Keratinocyte (primary cell): ENCODE measurements at regions not wholly inside any gene's neighbourhood (a gene's known extent, or its start where the extent isn't known, plus 50 kb on each side); places are given as distances from the start of the nearest gene placed in this dataset.

Experiments
- DNase-seq: peaks from one replicate; pipeline ENCODE4 v3.0.0-alpha.2; 2011; ENCODE audit warnings: low read depth, missing footprints, low spot score
- FAIRE-seq: peaks from 2 replicates; lab custom pipeline; 2011; peaks lifted over from hg19 to GRCh38; lab: Jason Lieb, UNC
- H2AFZ ChIP-seq: 2 replicates; pipeline ENCODE4 v1.6.0; 2012; ENCODE audit warnings: low read length, control low read depth, inconsistent platforms; ENCODE audit not compliant: control insufficient read depth
- H3K27ac ChIP-seq: 2 replicates; pipeline ENCODE4 v1.5.1; 2011; ENCODE audit warnings: low read length; ENCODE audit not compliant: control insufficient read depth, insufficient read depth
- H3K27me3 ChIP-seq: 3 replicates; pipeline ENCODE4 v1.6.0; 2011; ENCODE audit warnings: low read length; ENCODE audit not compliant: control insufficient read depth, insufficient read depth; ENCODE audit errors: extremely low read depth
- H3K36me3 ChIP-seq, 2 experiments: 2 replicates in 1 of 2; 3 replicates in 1 of 2; pipeline ENCODE4 v1.5.1; 2011; ENCODE audit warnings: low read length in 2 of 2, mild to moderate bottlenecking in 1 of 2; ENCODE audit not compliant: control insufficient read depth in 2 of 2, insufficient read depth in 2 of 2; ENCODE audit errors: extremely low read depth in 1 of 2
- H3K4me1 ChIP-seq: 3 replicates; pipeline ENCODE4 v1.5.1; 2011; ENCODE audit warnings: low read length; ENCODE audit not compliant: control insufficient read depth, insufficient read depth; ENCODE audit errors: extremely low read depth
- H3K4me2 ChIP-seq: 3 replicates; pipeline ENCODE4 v1.6.0; 2011; ENCODE audit warnings: low read depth, low read length; ENCODE audit not compliant: control insufficient read depth, insufficient read depth; ENCODE audit errors: extremely low read depth
- H3K4me3 ChIP-seq, 3 experiments: fragments of 200-600 bp in 1 of 3; sonication (generic) in 1 of 3; 2 replicates in 2 of 3; 3 replicates in 1 of 3; pipeline ENCODE4 v1.5.1; 2011 to 2016; ENCODE audit warnings: low read length in 3 of 3, mild to moderate bottlenecking in 3 of 3, control low read depth in 2 of 3, inconsistent platforms in 1 of 3, low read depth in 1 of 3, mixed read lengths in 1 of 3, mixed run types in 1 of 3, moderate library complexity in 1 of 3; ENCODE audit not compliant: control insufficient read depth in 2 of 3, insufficient read depth in 2 of 3; ENCODE audit errors: extremely low read depth in 1 of 3
- H3K79me2 ChIP-seq: 2 replicates; pipeline ENCODE4 v1.6.0; 2012; ENCODE audit warnings: low read length; ENCODE audit not compliant: control insufficient read depth, insufficient read depth
- H3K9ac ChIP-seq: 3 replicates; pipeline ENCODE4 v1.6.0; 2011; ENCODE audit warnings: low read length; ENCODE audit not compliant: control insufficient read depth, insufficient read depth; ENCODE audit errors: extremely low read depth
- H3K9me1 ChIP-seq: 3 replicates; pipeline ENCODE4 v1.6.0; 2011; ENCODE audit warnings: low read length; ENCODE audit not compliant: control insufficient read depth, insufficient read depth; ENCODE audit errors: extremely low read depth
- H3K9me3 ChIP-seq: 2 replicates; pipeline ENCODE4 v1.5.1; 2012; ENCODE audit warnings: low read depth, low read length; ENCODE audit not compliant: control insufficient read depth
- H4K20me1 ChIP-seq: 3 replicates; pipeline ENCODE4 v1.6.0; 2011; ENCODE audit warnings: low read length; ENCODE audit not compliant: control insufficient read depth, insufficient read depth; ENCODE audit errors: extremely low read depth
- CTCF ChIP-seq, 3 experiments: IDR thresholded peaks in 1 of 3; conservative IDR thresholded peaks in 1 of 3; optimal IDR thresholded peaks in 1 of 3; 2 replicates in 2 of 3; 3 replicates in 1 of 3; pipeline versions ENCODE3 to v1.5.1; 2011; ENCODE audit warnings: low read length in 3 of 3, mild to moderate bottlenecking in 3 of 3, moderate library complexity in 2 of 3, control low read depth in 1 of 3, inconsistent platforms in 1 of 3; ENCODE audit not compliant: insufficient read depth in 2 of 3; ENCODE audit errors: extremely low read depth in 1 of 3
- EZH2 ChIP-seq: IDR thresholded peaks from one replicate; pipeline ENCODE4 v1.6.1; 2012; ENCODE audit warnings: inconsistent platforms, mild to moderate bottlenecking, low read length, moderate library complexity
- dilution Hi-C: fragments of 300-500 bp; cut with MboI; formaldehyde crosslinking; loops from one replicate; pipeline ENCODE4 v1.7.0; 2020; ENCODE audit warnings: low sequenced_read_pairs; ENCODE audit not compliant: extremely low pct_ligation_motif_present

DNA sequence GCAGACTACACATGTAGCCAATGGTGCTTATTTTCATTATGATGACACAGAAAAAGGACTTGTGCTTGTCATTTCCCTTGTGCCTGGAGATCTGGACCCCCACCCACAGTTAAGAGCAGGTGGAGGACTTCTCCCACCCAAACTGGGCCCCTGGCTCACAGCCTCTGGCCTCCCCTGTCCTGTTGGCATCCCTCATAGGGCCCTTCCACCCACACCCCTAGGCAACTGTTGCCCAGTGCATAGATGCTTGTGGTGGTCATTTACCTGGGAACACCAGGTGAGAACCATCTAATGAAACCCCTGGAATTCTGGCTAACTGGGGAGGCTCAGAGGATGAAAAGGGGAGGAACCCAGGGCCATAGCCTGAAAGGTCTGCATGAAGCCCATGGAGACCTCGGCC, 355.9 kb downstream of the BUD13 start:
- no peak overlapping the region for H3K4me3 ChIP-seq
- H3K9ac ChIP-seq, result no peak overlapping the region
- DNase-seq (no peak), FAIRE-seq (no peak)
- no peak overlapping the region for H3K4me2 ChIP-seq
- H3K36me3 ChIP-seq, result no peaks in the 10 kb centered on the region
- dilution Hi-C loops, result no loop called here
- peaks cover 6% of the 10 kb centered on the region for H3K9me3 ChIP-seq
- H3K79me2 ChIP-seq, result no peaks in the 10 kb centered on the region
- H2AFZ ChIP-seq, result no peak overlapping the region
- H3K4me1 ChIP-seq, result peaks cover 5% of the 10 kb centered on the region
- H3K27ac ChIP-seq, result no peak overlapping the region
- no peak for TF ChIP-seq CTCF (optimal IDR thresholded peaks at IDR 0.05 in 1 of 3, IDR thresholded peaks at IDR 0.05 in 1 of 3, conservative IDR thresholded peaks at IDR 0.05 in 1 of 3; ENCODE audit: extremely low read depth in 1 of 3, insufficient read depth in 2 of 3, low read length in 3 of 3)
- no peak for TF ChIP-seq EZH2
- H4K20me1 ChIP-seq, result no peaks in the 10 kb centered on the region
- H3K9me1 ChIP-seq, result no peaks in the 10 kb centered on the region
- no peaks in the 10 kb centered on the region for H3K27me3 ChIP-seq

DNA sequence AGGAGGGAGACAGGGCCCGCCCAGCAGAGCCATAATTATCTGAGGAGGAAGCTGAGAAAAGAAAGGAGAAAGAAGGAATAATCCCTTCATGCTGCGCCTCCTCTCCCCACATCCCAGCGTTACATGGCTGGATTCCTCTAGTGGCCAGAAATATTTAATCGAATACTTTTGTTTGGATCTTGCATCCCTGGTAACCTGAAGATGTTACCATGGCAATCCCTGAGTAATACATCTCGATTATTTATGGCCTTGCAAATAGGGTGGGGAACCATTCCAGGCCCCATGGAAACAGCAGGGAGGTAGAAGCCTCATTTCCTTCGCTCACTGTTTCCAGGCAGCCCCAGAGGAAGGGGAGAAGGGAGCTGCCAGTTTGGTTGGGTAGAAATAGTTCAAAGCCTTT, 357.7 kb downstream of the BUD13 start:
- Histone ChIP-seq H4K20me1 (no peaks in the 10 kb centered on the region), H3K4me2 (no peak overlapping the region), H3K4me3 (no peak overlapping the region), H3K36me3 (no peaks in the 10 kb centered on the region), H3K27ac (no peak overlapping the region), H2AFZ (no peak overlapping the region), H3K79me2 (no peaks in the 10 kb centered on the region), H3K9me1 (no peaks in the 10 kb centered on the region), H3K9me3 (peaks cover 3% of the 10 kb centered on the region), H3K27me3 (no peaks in the 10 kb centered on the region), H3K9ac (no peak overlapping the region), H3K4me1 (no peaks in the 10 kb centered on the region)
- FAIRE-seq, result no peak
- DNase-seq, result no peak
- dilution Hi-C loops, result no loop called here
- TF ChIP-seq CTCF (optimal IDR thresholded peaks at IDR 0.05 in 1 of 3, IDR thresholded peaks at IDR 0.05 in 1 of 3, conservative IDR thresholded peaks at IDR 0.05 in 1 of 3; ENCODE audit: extremely low read depth in 1 of 3, insufficient read depth in 2 of 3, low read length in 3 of 3) (no peak), EZH2 (no peak)
